ENCODE measurements at regions not wholly inside any gene's neighbourhood (a gene's known extent, or its start where the extent isn't known, plus 50 kb on each side); places are given as distances from the start of the nearest gene placed in this dataset.

GRCh38 chr4:38560768-38561558, 103.0 kb upstream of the KLF3 start:
- no peak for DNase-seq (ENCODE audit: low read depth in 2 of 2)

- no peak for DNase-seq (ENCODE audit: low read depth in 2 of 2)
Measured at GRCh38 chr4:38562751-38563198, 101.2 kb upstream of the KLF3 start.

- DNase-seq (ENCODE audit: low read depth in 2 of 2): no peak
Measured at GRCh38 chr4:38563707-38564495, 100.1 kb upstream of the KLF3 start.

GRCh38 chr4:38565271-38566199, 98.5 kb upstream of the KLF3 start:
- no peak for DNase-seq (ENCODE audit: low read depth in 2 of 2)

GRCh38 chr4:38566806-38567398, 97.1 kb upstream of the KLF3 start:
- DNase-seq (ENCODE audit: low read depth in 2 of 2): no peak

GRCh38 chr4:38567457-38567856, 96.5 kb upstream of the KLF3 start:
- no peak for DNase-seq (ENCODE audit: low read depth in 2 of 2)

- no peak for DNase-seq (ENCODE audit: low read depth in 2 of 2)
Measured at GRCh38 chr4:38568768-38569167, 95.2 kb upstream of the KLF3 start.

- DNase-seq (ENCODE audit: low read depth in 2 of 2): no peak
Measured at GRCh38 chr4:38570647-38571276, 93.2 kb upstream of the KLF3 start.

- no peak for DNase-seq (ENCODE audit: low read depth in 2 of 2)
Measured at GRCh38 chr4:38572793-38573192, 91.2 kb upstream of the KLF3 start.

- no peak for DNase-seq (ENCODE audit: low read depth in 2 of 2)
Measured at GRCh38 chr4:38574559-38575333, 89.3 kb upstream of the KLF3 start.

- no peak for DNase-seq (ENCODE audit: low read depth in 2 of 2)
Measured at GRCh38 chr4:38576767-38577166, 87.2 kb upstream of the KLF3 start.

- DNase-seq (ENCODE audit: low read depth in 2 of 2): no peak
Measured at GRCh38 chr4:38577462-38577861, 86.5 kb upstream of the KLF3 start.

GRCh38 chr4:38581426-38582106, 82.4 kb upstream of the KLF3 start:
- DNase-seq (ENCODE audit: low read depth in 2 of 2): no peak

GRCh38 chr4:38582445-38582844, 81.6 kb upstream of the KLF3 start:
- DNase-seq (ENCODE audit: low read depth in 2 of 2): no peak

GRCh38 chr4:38582889-38583470, 81.0 kb upstream of the KLF3 start:
- DNase-seq (ENCODE audit: low read depth in 2 of 2): no peak

- no peak for DNase-seq (ENCODE audit: low read depth in 2 of 2)
Measured at GRCh38 chr4:38585871-38586270, 78.1 kb upstream of the KLF3 start.

GRCh38 chr4:38587106-38587505, 76.9 kb upstream of the KLF3 start:
- no peak for DNase-seq (ENCODE audit: low read depth in 2 of 2)

- DNase-seq (ENCODE audit: low read depth in 2 of 2): no peak
Measured at GRCh38 chr4:38590046-38590445, 74.0 kb upstream of the KLF3 start.

GRCh38 chr4:38591617-38592337, 72.2 kb upstream of the KLF3 start:
- no peak for DNase-seq (ENCODE audit: low read depth in 2 of 2)

Data from activated CD4-positive, alpha-beta T cell treated with anti-CD3 and anti-CD28 coated beads for 24 hours (primary cell).